Astrocyte (in vitro differentiated cells and primary cell): ENCODE measurements at regions not wholly inside any gene's neighbourhood (a gene's known extent, or its start where the extent isn't known, plus 50 kb on each side); places are given as distances from the start of the nearest gene placed in this dataset.

Experiments
- EZH2 ChIP-seq: IDR thresholded peaks from 2 replicates; pipeline ENCODE4 v1.6.1; 2012; ENCODE audit warnings: mild to moderate bottlenecking, low read length, inconsistent platforms; ENCODE audit not compliant: insufficient read depth
- TF ChIP-seq, protein P1 (sequence below): IDR thresholded peaks from 2 replicates; pipeline ENCODE4 v1.5.1; 2011; ENCODE audit warnings: low read depth, mild to moderate bottlenecking, inconsistent platforms, low read length, moderate library complexity; ENCODE audit not compliant: insufficient read depth

GRCh38 chr14:21735639-21736307, 62.2 kb upstream of the OR4E1 start:
- TF ChIP-seq, protein P1, sequence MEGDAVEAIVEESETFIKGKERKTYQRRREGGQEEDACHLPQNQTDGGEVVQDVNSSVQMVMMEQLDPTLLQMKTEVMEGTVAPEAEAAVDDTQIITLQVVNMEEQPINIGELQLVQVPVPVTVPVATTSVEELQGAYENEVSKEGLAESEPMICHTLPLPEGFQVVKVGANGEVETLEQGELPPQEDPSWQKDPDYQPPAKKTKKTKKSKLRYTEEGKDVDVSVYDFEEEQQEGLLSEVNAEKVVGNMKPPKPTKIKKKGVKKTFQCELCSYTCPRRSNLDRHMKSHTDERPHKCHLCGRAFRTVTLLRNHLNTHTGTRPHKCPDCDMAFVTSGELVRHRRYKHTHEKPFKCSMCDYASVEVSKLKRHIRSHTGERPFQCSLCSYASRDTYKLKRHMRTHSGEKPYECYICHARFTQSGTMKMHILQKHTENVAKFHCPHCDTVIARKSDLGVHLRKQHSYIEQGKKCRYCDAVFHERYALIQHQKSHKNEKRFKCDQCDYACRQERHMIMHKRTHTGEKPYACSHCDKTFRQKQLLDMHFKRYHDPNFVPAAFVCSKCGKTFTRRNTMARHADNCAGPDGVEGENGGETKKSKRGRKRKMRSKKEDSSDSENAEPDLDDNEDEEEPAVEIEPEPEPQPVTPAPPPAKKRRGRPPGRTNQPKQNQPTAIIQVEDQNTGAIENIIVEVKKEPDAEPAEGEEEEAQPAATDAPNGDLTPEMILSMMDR = no peak
- TF ChIP-seq EZH2 = no peak
